Activated naive CD4-positive, alpha-beta T cell treated with anti-CD3 and anti-CD28 coated beads for 36 hours (primary cell): ENCODE measurements at regions not wholly inside any gene's neighbourhood (a gene's known extent, or its start where the extent isn't known, plus 50 kb on each side); places are given as distances from the start of the nearest gene placed in this dataset.
A peak's percentile ranks its signal among the peaks of the same experiment; 100 is the strongest.

Experiments used
- CTCF ChIA-PET: fragments of 350-600 bp; sonication (Branson Sonifier 250); formaldehyde crosslinking; loops from one replicate; lab custom pipeline; 2021; ENCODE audit warnings: antibody characterized with exemption; lab: Charles Lee
- DNase-seq: peaks from one replicate; pipeline ENCODE4 v3.0.0-alpha.2; 2020
- H3K27ac Mint-ChIP-seq: one replicate; pipeline ENCODE4 v1.8.0; 2021; ENCODE audit warnings: mild to moderate bottlenecking, mixed read lengths
- H3K27me3 Mint-ChIP-seq: one replicate; pipeline ENCODE4 v1.8.0; 2021; ENCODE audit warnings: low read depth, mixed read lengths
- H3K36me3 Mint-ChIP-seq: one replicate; pipeline ENCODE4 v1.8.0; 2021; ENCODE audit warnings: low read depth, mixed read lengths
- H3K4me1 Mint-ChIP-seq: one replicate; pipeline ENCODE4 v1.8.0; 2021; ENCODE audit warnings: low read depth, mixed read lengths
- H3K4me3 Mint-ChIP-seq: one replicate; pipeline ENCODE4 v1.8.0; 2021; ENCODE audit warnings: mild to moderate bottlenecking, moderate library complexity, mixed read lengths
- H3K9me3 Mint-ChIP-seq: one replicate; pipeline ENCODE4 v1.8.0; 2021; ENCODE audit warnings: mixed read lengths
- intact Hi-C: fragments of 100-400 bp; cut with micrococcal nuclease; formaldehyde crosslinking; loops from one replicate; pipeline ENCODE4 v1.15.1; 2023

DNA sequence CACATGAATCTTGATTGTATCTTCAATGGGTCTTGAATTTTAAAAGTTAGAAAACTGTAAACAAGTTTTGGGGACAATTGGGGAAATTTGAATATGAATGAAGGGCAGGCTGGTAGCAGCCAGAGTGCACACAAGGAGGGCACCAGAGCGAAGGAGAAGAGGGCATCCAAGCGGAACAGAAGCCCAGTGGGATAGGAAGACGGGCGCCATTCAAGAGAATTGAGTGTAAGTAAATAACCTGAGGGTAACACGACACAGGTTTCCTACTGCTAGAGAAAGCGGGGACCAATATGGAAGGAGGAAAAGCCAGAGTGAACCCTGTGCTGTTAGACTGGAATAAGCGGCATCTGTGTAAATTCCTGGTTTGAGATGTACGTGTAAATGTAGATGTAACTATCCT is 115.1 kb upstream of the CCL2 start:
- intact Hi-C loops: no loop called here
- Mint-ChIP-seq H3K4me1 (no peaks in the 10 kb centered on the region), H3K36me3 (no peaks in the 10 kb centered on the region), H3K27me3 (peaks cover 18% of the 10 kb centered on the region), H3K4me3 (no peak overlapping the region), H3K9me3 (no peaks in the 10 kb centered on the region), H3K27ac (no peak overlapping the region)
- no peak for DNase-seq
- CTCF ChIA-PET: interaction anchor here (0.8 kb wide), 1 partner anchor 222 kb away, joined by 3 read pairs; no protein-coding TSS in a partner anchor

DNA sequence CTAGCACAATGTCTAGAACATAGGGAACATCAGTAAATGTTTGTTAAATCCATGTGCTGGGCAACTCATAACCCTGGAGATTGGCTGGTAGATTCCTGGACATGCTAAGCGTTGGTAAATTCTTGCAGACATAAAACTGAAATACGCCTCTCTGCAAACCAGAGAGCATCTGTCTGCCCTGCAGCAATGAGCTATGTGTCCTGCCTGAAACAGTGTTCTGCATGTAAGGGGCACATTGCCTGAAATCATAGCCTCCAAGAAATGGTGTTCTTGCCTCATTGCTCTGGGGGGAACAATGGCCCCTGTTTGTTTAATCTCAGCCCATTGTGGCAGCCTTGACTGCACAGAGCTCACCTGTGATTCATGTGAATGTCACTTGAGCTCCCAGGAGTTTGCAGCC is 113.5 kb upstream of the CCL2 start:
- H3K27me3 Mint-ChIP-seq: peaks cover 25% of the 10 kb centered on the region
- intact Hi-C loops: no loop called here
- no peaks in the 10 kb centered on the region for H3K4me1 Mint-ChIP-seq
- no peak overlapping the region for H3K4me3 Mint-ChIP-seq
- no peak for DNase-seq
- H3K9me3 Mint-ChIP-seq: no peaks in the 10 kb centered on the region
- CTCF ChIA-PET: interaction anchor here (1.7 kb wide), 1 partner anchor 30 kb away, joined by 3 read pairs; no protein-coding TSS in a partner anchor
- H3K27ac Mint-ChIP-seq: no peak overlapping the region
- H3K36me3 Mint-ChIP-seq: no peaks in the 10 kb centered on the region

DNA sequence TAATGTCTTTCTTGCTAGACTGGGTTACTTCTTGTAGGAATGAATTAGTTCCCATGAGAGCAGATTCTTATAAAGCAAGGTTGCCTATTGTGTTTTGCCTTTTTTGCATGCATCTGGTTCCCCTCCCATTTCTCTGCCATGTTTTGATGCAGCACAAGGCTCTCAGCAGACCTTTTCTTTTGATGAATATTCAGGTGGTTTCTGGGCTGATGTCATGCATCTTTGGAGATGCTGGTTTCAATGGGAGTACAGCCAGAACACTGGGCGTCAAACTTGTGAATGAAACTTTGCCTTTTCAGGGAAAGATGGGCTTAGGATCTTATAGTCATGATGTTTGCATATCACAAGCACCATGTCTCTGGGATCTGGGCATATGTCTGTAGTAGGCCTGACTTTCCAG is 111.7 kb upstream of the CCL2 start:
- intact Hi-C loops: no loop called here
- CTCF ChIA-PET: no interaction called here
- no peaks in the 10 kb centered on the region for H3K9me3 Mint-ChIP-seq
- peaks cover 30% of the 10 kb centered on the region for H3K27me3 Mint-ChIP-seq
- H3K27ac Mint-ChIP-seq: no peak overlapping the region
- no peaks in the 10 kb centered on the region for H3K4me1 Mint-ChIP-seq
- no peaks in the 10 kb centered on the region for H3K36me3 Mint-ChIP-seq
- no peak overlapping the region for H3K4me3 Mint-ChIP-seq
- DNase-seq: no peak

DNA sequence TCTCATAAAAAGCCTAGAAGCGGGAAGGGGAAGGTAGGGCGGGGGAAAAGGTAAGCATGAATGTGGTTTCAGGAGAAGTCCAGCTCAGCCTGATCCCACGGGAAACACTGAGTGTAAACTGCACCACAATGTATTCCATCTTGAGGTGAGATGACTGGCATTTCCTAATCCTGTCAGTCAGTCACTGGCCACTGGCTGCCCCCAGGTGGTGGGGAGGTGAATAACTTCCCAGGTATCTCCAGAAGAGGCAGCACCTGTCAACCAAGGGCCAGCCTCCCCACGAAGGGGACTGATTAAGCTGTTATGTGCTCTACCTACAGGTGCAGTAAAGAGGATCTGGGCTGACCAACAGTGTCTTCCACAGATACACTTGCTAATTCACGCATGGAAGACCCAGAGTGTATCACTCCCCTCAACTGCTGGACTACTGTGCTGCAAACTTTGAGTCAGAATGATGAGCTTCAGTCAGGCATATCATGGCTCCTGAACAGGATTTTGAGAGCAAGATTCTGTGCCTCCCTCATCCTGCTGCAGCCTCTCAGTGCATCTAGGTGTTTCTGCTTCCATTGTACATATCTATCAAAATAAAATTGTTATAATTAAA is 108.5 kb upstream of the CCL2 start:
- CTCF ChIA-PET: interaction anchor here (0.5 to 3.1 kb wide), 8 partner anchors 17 to 385 kb away, joined by 3 to 35 read pairs (median 3); no protein-coding TSS in a partner anchor
- no peaks in the 10 kb centered on the region for H3K4me1 Mint-ChIP-seq
- peaks cover 24% of the 10 kb centered on the region for H3K27me3 Mint-ChIP-seq
- intact Hi-C loops: loop anchor here (2.0 kb wide), 1 partner anchor 368 kb away; no protein-coding TSS in a partner anchor
- H3K36me3 Mint-ChIP-seq: no peaks in the 10 kb centered on the region
- H3K4me3 Mint-ChIP-seq: no peak overlapping the region
- no peak overlapping the region for H3K27ac Mint-ChIP-seq
- DNase-seq: peak; percentile 80
- H3K9me3 Mint-ChIP-seq: no peaks in the 10 kb centered on the region

DNA sequence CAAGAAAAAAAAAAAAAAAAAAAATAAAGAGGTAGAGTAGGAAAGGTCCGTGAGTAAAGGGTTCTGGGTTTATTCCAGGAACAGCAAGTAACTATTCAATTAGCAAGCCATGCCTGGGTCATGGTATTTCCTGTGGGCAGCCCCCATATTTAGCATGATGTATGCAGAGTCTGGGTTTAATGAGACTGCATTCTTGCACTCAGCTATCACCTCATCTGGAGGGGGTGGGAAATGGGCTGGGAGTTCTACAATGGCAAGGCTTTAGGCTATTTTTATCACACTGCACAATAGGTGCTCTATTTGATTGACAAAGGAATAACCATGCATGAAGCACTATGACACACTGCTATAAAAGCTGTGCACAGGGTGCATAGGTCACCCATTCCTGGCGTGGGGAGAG is 104.0 kb upstream of the CCL2 start:
- intact Hi-C loops: no loop called here
- H3K4me3 Mint-ChIP-seq: no peak overlapping the region
- CTCF ChIA-PET: no interaction called here
- no peak for DNase-seq
- H3K27ac Mint-ChIP-seq: no peak overlapping the region
- H3K27me3 Mint-ChIP-seq: peaks cover 31% of the 10 kb centered on the region
- H3K9me3 Mint-ChIP-seq: no peaks in the 10 kb centered on the region
- peaks cover 6% of the 10 kb centered on the region for H3K4me1 Mint-ChIP-seq
- H3K36me3 Mint-ChIP-seq: no peaks in the 10 kb centered on the region

DNA sequence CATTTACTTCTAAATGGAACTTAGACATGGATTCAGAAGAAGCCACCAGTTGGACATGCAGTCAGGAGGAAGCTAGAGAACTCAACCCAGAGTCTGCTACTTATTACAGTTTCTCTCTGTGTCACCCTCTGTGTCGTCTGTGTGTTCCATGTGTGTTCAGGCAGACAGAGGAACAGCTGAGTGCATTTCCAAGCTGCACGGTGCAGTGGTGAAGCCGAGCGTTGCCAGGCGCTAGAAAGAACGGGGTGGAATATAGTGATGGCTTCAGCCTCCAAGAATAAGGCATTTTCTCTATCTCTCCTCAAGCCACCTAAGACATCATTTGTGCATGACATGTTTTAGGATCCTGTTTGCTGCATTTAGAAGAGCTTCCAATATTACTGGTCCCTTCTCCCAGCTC is 101.1 kb upstream of the CCL2 start:
- no peaks in the 10 kb centered on the region for H3K36me3 Mint-ChIP-seq
- intact Hi-C loops: no loop called here
- peaks cover 11% of the 10 kb centered on the region for H3K4me1 Mint-ChIP-seq
- H3K27me3 Mint-ChIP-seq: peaks cover 37% of the 10 kb centered on the region
- no peaks in the 10 kb centered on the region for H3K9me3 Mint-ChIP-seq
- DNase-seq: no peak
- no peak overlapping the region for H3K27ac Mint-ChIP-seq
- CTCF ChIA-PET: interaction anchor here (0.7 to 1.4 kb wide), 2 partner anchors 12 to 72 kb away, joined by 3 to 4 read pairs; no protein-coding TSS in a partner anchor
- H3K4me3 Mint-ChIP-seq: no peak overlapping the region

DNA sequence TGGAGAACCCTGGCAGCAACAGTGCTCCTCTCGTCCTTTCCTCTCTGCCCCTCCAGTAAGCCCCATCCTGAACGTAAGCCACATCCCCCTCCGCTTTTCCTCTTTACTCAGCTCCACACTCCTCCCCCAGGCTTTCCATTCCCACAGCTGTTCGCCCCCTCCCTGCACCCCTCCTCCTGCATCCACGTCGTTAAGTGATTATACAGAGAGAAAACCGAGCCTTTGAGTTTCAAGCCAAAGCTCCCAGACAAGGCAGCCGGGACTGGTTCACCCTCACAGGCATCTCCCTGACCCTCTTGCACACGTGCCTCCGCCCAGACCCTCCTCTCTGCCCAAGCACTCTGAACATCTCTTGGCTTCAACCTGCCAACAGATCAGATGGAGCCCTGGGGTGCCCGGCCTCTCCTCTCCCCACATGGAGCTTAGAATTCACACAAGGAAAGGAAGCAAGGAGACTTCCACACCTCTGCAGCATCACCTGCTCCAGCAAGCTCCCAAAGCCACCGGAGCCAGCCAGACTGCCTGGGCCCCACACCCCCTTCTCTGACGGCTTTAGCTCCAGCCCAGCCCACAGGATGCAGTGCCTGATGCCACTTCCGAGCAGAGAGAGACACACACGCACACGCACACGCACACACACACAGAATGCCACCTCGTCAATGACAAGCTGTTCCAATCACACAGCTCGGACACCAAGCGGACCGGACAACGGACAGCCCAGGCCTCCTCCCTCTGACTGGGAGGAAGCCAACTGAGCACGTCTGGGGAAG is 99.9 kb upstream of the CCL2 start:
- no peak overlapping the region for H3K27ac Mint-ChIP-seq
- intact Hi-C loops: no loop called here
- peaks cover 11% of the 10 kb centered on the region for H3K4me1 Mint-ChIP-seq
- no peak overlapping the region for H3K4me3 Mint-ChIP-seq
- peaks cover 41% of the 10 kb centered on the region for H3K27me3 Mint-ChIP-seq
- H3K36me3 Mint-ChIP-seq: no peaks in the 10 kb centered on the region
- H3K9me3 Mint-ChIP-seq: no peaks in the 10 kb centered on the region
- DNase-seq: peak; percentile 36
- CTCF ChIA-PET: interaction anchor here (0.5 to 1.6 kb wide), 4 partner anchors 11 to 842 kb away, joined by 3 to 5 read pairs (median 4); no protein-coding TSS in a partner anchor

DNA sequence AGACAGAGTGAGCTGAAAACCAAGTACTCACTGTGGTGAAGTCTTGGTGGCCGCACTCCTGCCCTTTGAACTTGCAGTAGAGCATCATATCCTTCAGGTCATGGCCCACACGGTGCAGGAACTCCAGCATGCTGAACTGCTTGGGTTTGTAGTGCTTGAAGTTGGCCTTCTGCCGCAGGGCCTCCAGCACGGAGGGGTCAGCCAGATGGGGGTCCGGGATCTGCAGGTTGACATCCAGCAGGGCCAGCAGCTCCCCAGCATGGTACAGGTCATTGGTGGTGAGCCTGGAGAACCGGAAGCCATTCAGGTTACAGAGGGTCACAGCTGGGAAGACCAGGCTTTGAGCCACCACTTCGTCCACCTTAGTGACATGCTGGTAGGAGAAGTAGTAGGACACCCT is 99.1 kb upstream of the CCL2 start:
- H3K9me3 Mint-ChIP-seq: no peaks in the 10 kb centered on the region
- CTCF ChIA-PET: interaction anchor here (1.6 kb wide), 2 partner anchors 15 to 206 kb away, joined by 5 read pairs; no protein-coding TSS in a partner anchor
- no peak for DNase-seq
- H3K27me3 Mint-ChIP-seq: peaks cover 44% of the 10 kb centered on the region
- peaks cover 11% of the 10 kb centered on the region for H3K4me1 Mint-ChIP-seq
- H3K27ac Mint-ChIP-seq: no peak overlapping the region
- no peaks in the 10 kb centered on the region for H3K36me3 Mint-ChIP-seq
- H3K4me3 Mint-ChIP-seq: no peak overlapping the region
- intact Hi-C loops: no loop called here

DNA sequence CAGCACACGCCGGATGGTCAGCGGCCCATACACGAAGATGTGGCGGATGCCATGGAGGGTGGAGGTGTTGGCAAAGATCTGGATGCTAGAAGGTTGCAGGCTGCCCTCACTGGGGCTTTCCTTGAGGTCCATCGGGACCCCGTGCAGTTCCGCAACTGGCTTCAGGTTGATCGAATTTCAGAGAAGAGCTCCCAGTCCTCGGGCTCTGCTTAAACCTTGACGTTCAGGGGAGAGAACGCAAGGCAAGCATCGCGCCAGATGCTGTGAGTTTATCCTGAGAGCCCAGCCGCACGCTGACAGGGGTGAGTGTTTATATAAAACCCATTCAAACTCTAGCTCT is 98.7 kb upstream of the CCL2 start:
- CTCF ChIA-PET: interaction anchor here (1.6 kb wide), 1 partner anchor 205 kb away, joined by 5 read pairs; no protein-coding TSS in a partner anchor
- no peak for DNase-seq
- no peaks in the 10 kb centered on the region for H3K36me3 Mint-ChIP-seq
- no peak overlapping the region for H3K27ac Mint-ChIP-seq
- no peak overlapping the region for H3K4me3 Mint-ChIP-seq
- H3K4me1 Mint-ChIP-seq: peaks cover 11% of the 10 kb centered on the region
- H3K9me3 Mint-ChIP-seq: no peaks in the 10 kb centered on the region
- peaks cover 44% of the 10 kb centered on the region for H3K27me3 Mint-ChIP-seq
- intact Hi-C loops: no loop called here

DNA sequence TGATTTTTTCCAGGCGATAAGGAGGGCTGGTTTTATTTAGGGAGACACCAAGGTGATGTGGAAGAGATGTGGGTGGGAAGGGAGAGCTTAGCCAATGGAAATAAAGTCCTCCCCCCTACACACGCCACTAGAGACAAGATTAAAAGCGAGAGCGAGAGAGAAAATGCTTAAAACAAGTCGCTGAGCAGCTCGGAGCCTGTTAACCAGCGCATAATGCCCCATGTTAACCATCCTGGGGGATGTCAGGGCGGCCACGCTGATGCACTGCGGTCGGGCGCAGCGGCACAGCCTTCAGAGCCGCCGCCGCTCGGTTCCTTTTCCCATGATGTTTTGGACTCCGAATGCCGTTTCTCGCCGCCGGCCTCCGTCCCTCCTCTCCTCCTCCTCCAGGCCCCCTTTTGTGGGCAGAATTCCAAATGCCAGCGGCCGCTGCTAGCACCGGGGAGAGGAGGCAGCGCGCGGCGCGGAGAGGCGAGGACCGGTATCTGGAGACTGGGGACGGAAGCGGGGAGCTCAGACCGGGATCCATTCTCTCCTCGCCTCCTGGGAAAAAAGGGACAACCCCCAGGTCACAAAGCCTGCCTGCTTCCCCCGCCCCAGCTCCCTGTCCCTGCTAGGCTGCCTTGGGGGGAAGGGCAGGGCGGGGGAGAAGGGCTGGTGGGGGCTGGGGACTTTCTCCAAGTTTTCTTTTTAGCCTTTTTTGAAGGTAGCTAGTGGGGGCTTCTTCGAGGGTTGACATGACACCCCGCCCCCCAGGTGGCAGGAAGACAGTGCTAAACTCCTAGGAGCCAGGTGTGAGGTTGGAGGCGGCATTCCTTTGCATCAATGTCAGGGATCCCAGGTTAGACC is 98.1 kb upstream of the CCL2 start:
- no peak for DNase-seq
- peaks cover 47% of the 10 kb centered on the region for H3K27me3 Mint-ChIP-seq
- H3K4me1 Mint-ChIP-seq: peaks cover 11% of the 10 kb centered on the region
- CTCF ChIA-PET: interaction anchor here (1.6 kb wide), 1 partner anchor 205 kb away, joined by 5 read pairs; no protein-coding TSS in a partner anchor
- no peak overlapping the region for H3K4me3 Mint-ChIP-seq
- H3K9me3 Mint-ChIP-seq: no peaks in the 10 kb centered on the region
- no peaks in the 10 kb centered on the region for H3K36me3 Mint-ChIP-seq
- H3K27ac Mint-ChIP-seq: no peak overlapping the region
- intact Hi-C loops: no loop called here

DNA sequence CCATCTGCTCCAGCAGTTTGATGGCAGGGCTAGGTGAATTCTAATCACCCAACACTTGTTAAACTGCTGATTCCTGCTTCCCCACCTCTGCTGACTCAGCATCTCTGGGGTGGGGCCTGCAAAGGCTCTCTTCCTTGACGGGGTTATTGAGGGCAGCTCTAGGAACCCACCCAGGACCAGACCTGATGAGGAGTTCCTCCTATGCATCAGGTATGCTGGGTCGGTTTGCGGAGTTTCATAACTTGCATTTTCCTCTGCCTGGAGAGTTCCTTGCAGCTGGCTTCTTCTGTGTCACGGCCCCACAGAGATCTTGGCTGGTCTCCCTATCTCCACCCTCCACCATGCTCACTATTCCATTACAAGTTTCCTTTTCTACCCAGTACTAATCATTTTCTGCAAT is 93.4 kb upstream of the CCL2 start:
- no peaks in the 10 kb centered on the region for H3K9me3 Mint-ChIP-seq
- H3K27me3 Mint-ChIP-seq: peaks cover 38% of the 10 kb centered on the region
- H3K27ac Mint-ChIP-seq: no peak overlapping the region
- no peak for DNase-seq
- intact Hi-C loops: no loop called here
- no peaks in the 10 kb centered on the region for H3K36me3 Mint-ChIP-seq
- H3K4me1 Mint-ChIP-seq: peaks cover under 1% of the 10 kb centered on the region
- CTCF ChIA-PET: interaction anchor here (1.7 kb wide), 1 partner anchor 10 kb away, joined by 5 read pairs; no protein-coding TSS in a partner anchor
- H3K4me3 Mint-ChIP-seq: no peak overlapping the region

DNA sequence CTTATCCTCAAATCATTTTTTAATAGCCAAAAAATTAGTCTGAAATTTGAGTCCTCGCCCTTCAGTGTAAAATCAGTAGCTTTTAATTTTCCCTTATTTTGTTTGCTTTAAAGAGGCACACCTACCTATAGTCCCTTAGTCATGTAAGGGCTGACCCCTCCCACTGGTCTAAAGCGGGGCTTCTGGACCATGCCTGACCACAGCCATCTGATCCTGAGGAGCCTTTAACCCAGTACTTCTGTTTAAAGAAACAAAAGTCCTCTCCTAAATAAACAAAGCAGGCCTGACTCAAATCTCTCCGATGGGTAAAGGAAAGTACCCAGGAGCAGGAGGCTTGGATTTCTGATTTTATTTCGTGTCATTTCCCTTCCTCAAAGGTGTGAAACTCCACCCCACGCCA is 92.0 kb upstream of the CCL2 start:
- Mint-ChIP-seq H3K4me1 (no peaks in the 10 kb centered on the region), H3K36me3 (no peaks in the 10 kb centered on the region), H3K4me3 (no peak overlapping the region), H3K27me3 (peaks cover 29% of the 10 kb centered on the region), H3K9me3 (no peaks in the 10 kb centered on the region), H3K27ac (no peak overlapping the region)
- intact Hi-C loops: no loop called here
- no peak for DNase-seq
- CTCF ChIA-PET: interaction anchor here (1.7 kb wide), 1 partner anchor 8 kb away, joined by 5 read pairs; no protein-coding TSS in a partner anchor
